Keratinocyte (primary cell): ENCODE measurements at regions not wholly inside any gene's neighbourhood (a gene's known extent, or its start where the extent isn't known, plus 50 kb on each side); places are given as distances from the start of the nearest gene placed in this dataset.

Source experiments
- DNase-seq: peaks from one replicate; pipeline ENCODE4 v3.0.0-alpha.2; 2011; ENCODE audit warnings: low read depth, missing footprints, low spot score
- FAIRE-seq: peaks from 2 replicates; lab custom pipeline; 2011; peaks lifted over from hg19 to GRCh38; lab: Jason Lieb, UNC
- H2AFZ ChIP-seq: 2 replicates; pipeline ENCODE4 v1.6.0; 2012; ENCODE audit warnings: low read length, control low read depth, inconsistent platforms; ENCODE audit not compliant: control insufficient read depth
- H3K27ac ChIP-seq: 2 replicates; pipeline ENCODE4 v1.5.1; 2011; ENCODE audit warnings: low read length; ENCODE audit not compliant: control insufficient read depth, insufficient read depth
- H3K27me3 ChIP-seq: 3 replicates; pipeline ENCODE4 v1.6.0; 2011; ENCODE audit warnings: low read length; ENCODE audit not compliant: control insufficient read depth, insufficient read depth; ENCODE audit errors: extremely low read depth
- H3K36me3 ChIP-seq, 2 experiments: 2 replicates in 1 of 2; 3 replicates in 1 of 2; pipeline ENCODE4 v1.5.1; 2011; ENCODE audit warnings: low read length in 2 of 2, mild to moderate bottlenecking in 1 of 2; ENCODE audit not compliant: control insufficient read depth in 2 of 2, insufficient read depth in 2 of 2; ENCODE audit errors: extremely low read depth in 1 of 2
- H3K4me1 ChIP-seq: 3 replicates; pipeline ENCODE4 v1.5.1; 2011; ENCODE audit warnings: low read length; ENCODE audit not compliant: control insufficient read depth, insufficient read depth; ENCODE audit errors: extremely low read depth
- H3K4me2 ChIP-seq: 3 replicates; pipeline ENCODE4 v1.6.0; 2011; ENCODE audit warnings: low read depth, low read length; ENCODE audit not compliant: control insufficient read depth, insufficient read depth; ENCODE audit errors: extremely low read depth
- H3K4me3 ChIP-seq, 3 experiments: fragments of 200-600 bp in 1 of 3; sonication (generic) in 1 of 3; 2 replicates in 2 of 3; 3 replicates in 1 of 3; pipeline ENCODE4 v1.5.1; 2011 to 2016; ENCODE audit warnings: low read length in 3 of 3, mild to moderate bottlenecking in 3 of 3, control low read depth in 2 of 3, inconsistent platforms in 1 of 3, low read depth in 1 of 3, mixed read lengths in 1 of 3, mixed run types in 1 of 3, moderate library complexity in 1 of 3; ENCODE audit not compliant: control insufficient read depth in 2 of 3, insufficient read depth in 2 of 3; ENCODE audit errors: extremely low read depth in 1 of 3
- H3K79me2 ChIP-seq: 2 replicates; pipeline ENCODE4 v1.6.0; 2012; ENCODE audit warnings: low read length; ENCODE audit not compliant: control insufficient read depth, insufficient read depth
- H3K9ac ChIP-seq: 3 replicates; pipeline ENCODE4 v1.6.0; 2011; ENCODE audit warnings: low read length; ENCODE audit not compliant: control insufficient read depth, insufficient read depth; ENCODE audit errors: extremely low read depth
- H3K9me1 ChIP-seq: 3 replicates; pipeline ENCODE4 v1.6.0; 2011; ENCODE audit warnings: low read length; ENCODE audit not compliant: control insufficient read depth, insufficient read depth; ENCODE audit errors: extremely low read depth
- H3K9me3 ChIP-seq: 2 replicates; pipeline ENCODE4 v1.5.1; 2012; ENCODE audit warnings: low read depth, low read length; ENCODE audit not compliant: control insufficient read depth
- H4K20me1 ChIP-seq: 3 replicates; pipeline ENCODE4 v1.6.0; 2011; ENCODE audit warnings: low read length; ENCODE audit not compliant: control insufficient read depth, insufficient read depth; ENCODE audit errors: extremely low read depth
- EZH2 ChIP-seq: IDR thresholded peaks from one replicate; pipeline ENCODE4 v1.6.1; 2012; ENCODE audit warnings: inconsistent platforms, mild to moderate bottlenecking, low read length, moderate library complexity
- dilution Hi-C: fragments of 300-500 bp; cut with MboI; formaldehyde crosslinking; loops from one replicate; pipeline ENCODE4 v1.7.0; 2020; ENCODE audit warnings: low sequenced_read_pairs; ENCODE audit not compliant: extremely low pct_ligation_motif_present
- TF ChIP-seq, protein P1 (sequence below), 3 experiments: IDR thresholded peaks in 1 of 3; conservative IDR thresholded peaks in 1 of 3; optimal IDR thresholded peaks in 1 of 3; 2 replicates in 2 of 3; 3 replicates in 1 of 3; pipeline versions ENCODE3 to v1.5.1; 2011; ENCODE audit warnings: low read length in 3 of 3, mild to moderate bottlenecking in 3 of 3, moderate library complexity in 2 of 3, control low read depth in 1 of 3, inconsistent platforms in 1 of 3; ENCODE audit not compliant: insufficient read depth in 2 of 3; ENCODE audit errors: extremely low read depth in 1 of 3

GRCh38 chr22:48708558-48709245 is 1119.0 kb downstream of the BRD1 start:
- H3K36me3 ChIP-seq, result no peaks in the 10 kb centered on the region
- H2AFZ ChIP-seq, result no peak overlapping the region
- no peak overlapping the region for H3K4me3 ChIP-seq
- H4K20me1 ChIP-seq, result no peaks in the 10 kb centered on the region
- H3K9me1 ChIP-seq, result no peaks in the 10 kb centered on the region
- no peak overlapping the region for H3K9ac ChIP-seq
- H3K4me1 ChIP-seq, result no peaks in the 10 kb centered on the region
- H3K79me2 ChIP-seq, result no peaks in the 10 kb centered on the region
- peaks cover 21% of the 10 kb centered on the region for H3K9me3 ChIP-seq
- no peak overlapping the region for H3K27ac ChIP-seq
- no peaks in the 10 kb centered on the region for H3K27me3 ChIP-seq
- H3K4me2 ChIP-seq, result no peak overlapping the region
- DNase-seq, result no peak
- TF ChIP-seq, protein P1, sequence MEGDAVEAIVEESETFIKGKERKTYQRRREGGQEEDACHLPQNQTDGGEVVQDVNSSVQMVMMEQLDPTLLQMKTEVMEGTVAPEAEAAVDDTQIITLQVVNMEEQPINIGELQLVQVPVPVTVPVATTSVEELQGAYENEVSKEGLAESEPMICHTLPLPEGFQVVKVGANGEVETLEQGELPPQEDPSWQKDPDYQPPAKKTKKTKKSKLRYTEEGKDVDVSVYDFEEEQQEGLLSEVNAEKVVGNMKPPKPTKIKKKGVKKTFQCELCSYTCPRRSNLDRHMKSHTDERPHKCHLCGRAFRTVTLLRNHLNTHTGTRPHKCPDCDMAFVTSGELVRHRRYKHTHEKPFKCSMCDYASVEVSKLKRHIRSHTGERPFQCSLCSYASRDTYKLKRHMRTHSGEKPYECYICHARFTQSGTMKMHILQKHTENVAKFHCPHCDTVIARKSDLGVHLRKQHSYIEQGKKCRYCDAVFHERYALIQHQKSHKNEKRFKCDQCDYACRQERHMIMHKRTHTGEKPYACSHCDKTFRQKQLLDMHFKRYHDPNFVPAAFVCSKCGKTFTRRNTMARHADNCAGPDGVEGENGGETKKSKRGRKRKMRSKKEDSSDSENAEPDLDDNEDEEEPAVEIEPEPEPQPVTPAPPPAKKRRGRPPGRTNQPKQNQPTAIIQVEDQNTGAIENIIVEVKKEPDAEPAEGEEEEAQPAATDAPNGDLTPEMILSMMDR (optimal IDR thresholded peaks at IDR 0.05 in 1 of 3, IDR thresholded peaks at IDR 0.05 in 1 of 3, conservative IDR thresholded peaks at IDR 0.05 in 1 of 3; ENCODE audit: extremely low read depth in 1 of 3, insufficient read depth in 2 of 3, low read length in 3 of 3), result no peak
- no peak for TF ChIP-seq EZH2
- FAIRE-seq, result no peak
- dilution Hi-C loops, result no loop called here

GRCh38 chr22:48707763-48708557 is 1119.7 kb downstream of the BRD1 start:
- Histone ChIP-seq H3K27ac (no peak overlapping the region), H3K4me1 (no peaks in the 10 kb centered on the region), H3K9me1 (no peaks in the 10 kb centered on the region), H3K79me2 (no peaks in the 10 kb centered on the region), H4K20me1 (no peaks in the 10 kb centered on the region), H3K27me3 (no peaks in the 10 kb centered on the region), H3K9ac (no peak overlapping the region), H3K9me3 (peaks cover 25% of the 10 kb centered on the region), H3K4me2 (no peak overlapping the region), H3K36me3 (no peaks in the 10 kb centered on the region), H2AFZ (no peak overlapping the region), H3K4me3 (no peak overlapping the region)
- dilution Hi-C loops, result no loop called here
- FAIRE-seq (no peak), DNase-seq (no peak)
- TF ChIP-seq, protein P1 (optimal IDR thresholded peaks at IDR 0.05 in 1 of 3, IDR thresholded peaks at IDR 0.05 in 1 of 3, conservative IDR thresholded peaks at IDR 0.05 in 1 of 3; ENCODE audit: extremely low read depth in 1 of 3, insufficient read depth in 2 of 3, low read length in 3 of 3), result no peak
- TF ChIP-seq EZH2, result no peak
